GM12864 (cell line): ENCODE measurements at regions not wholly inside any gene's neighbourhood (a gene's known extent, or its start where the extent isn't known, plus 50 kb on each side); places are given as distances from the start of the nearest gene placed in this dataset.

Experiments used
- DNase-seq: peaks from one replicate; pipeline ENCODE4 v3.0.0-alpha.2; 2011; ENCODE audit warnings: low read depth
- H3K4me3 ChIP-seq: 2 replicates; pipeline ENCODE4 v1.5.1; 2011; ENCODE audit warnings: mild to moderate bottlenecking, low read depth, low read length, control low read depth
- CTCF ChIP-seq: IDR thresholded peaks from 2 replicates; pipeline ENCODE4 v1.5.1; 2011; ENCODE audit warnings: low read depth, mild to moderate bottlenecking, moderate library complexity, low read length, control low read depth, inconsistent platforms; ENCODE audit errors: missing control alignments

- no peak for TF ChIP-seq CTCF
- DNase-seq, result no peak
- H3K4me3 ChIP-seq, result no peak overlapping the region
Measured at GRCh38 chr12:92332552-92332951, 186.9 kb upstream of the BTG1 start.

- no peak for DNase-seq
- no peak overlapping the region for H3K4me3 ChIP-seq
- no peak for TF ChIP-seq CTCF
Measured at GRCh38 chr12:92331383-92331782, 185.7 kb upstream of the BTG1 start.

GRCh38 chr12:92330654-92331053 is 185.0 kb upstream of the BTG1 start:
- no peak for TF ChIP-seq CTCF
- no peak overlapping the region for H3K4me3 ChIP-seq
- no peak for DNase-seq

GRCh38 chr12:92326877-92327276 is 181.2 kb upstream of the BTG1 start:
- no peak overlapping the region for H3K4me3 ChIP-seq
- DNase-seq, result no peak
- no peak for TF ChIP-seq CTCF

GRCh38 chr12:92324849-92325500 is 179.3 kb upstream of the BTG1 start:
- no peak for TF ChIP-seq CTCF
- DNase-seq, result no peak
- no peak overlapping the region for H3K4me3 ChIP-seq

- TF ChIP-seq CTCF, result no peak
- H3K4me3 ChIP-seq, result no peak overlapping the region
- DNase-seq, result no peak
Measured at GRCh38 chr12:92312463-92312964, 166.9 kb upstream of the BTG1 start.
